ENCODE measurements at regions not wholly inside any gene's neighbourhood (a gene's known extent, or its start where the extent isn't known, plus 50 kb on each side); places are given as distances from the start of the nearest gene placed in this dataset.

DNA sequence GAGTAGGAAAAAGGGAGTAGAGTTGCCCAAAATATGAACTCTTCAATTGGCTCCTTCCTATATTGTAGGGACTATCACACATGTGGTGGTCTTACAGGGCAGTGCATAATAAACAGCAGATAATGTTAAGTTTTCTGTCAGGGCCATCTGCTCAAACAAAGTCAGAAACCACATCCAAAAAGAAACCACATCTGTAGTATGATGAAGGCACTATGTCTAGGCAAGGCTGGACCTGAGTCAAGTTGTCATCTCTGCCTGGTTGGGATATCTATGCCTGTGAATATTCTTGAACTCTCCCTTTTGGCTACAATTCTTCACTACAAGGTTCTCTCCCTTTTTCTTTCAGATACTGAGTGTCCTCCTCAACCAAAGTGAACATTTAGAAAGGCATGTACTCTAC lies 109.4 kb upstream of the C1GALT1C1 start:
- TF ChIP-seq POLR2A (IDR thresholded peaks at IDR 0.05): no peak
- TF ChIP-seq, protein P1, sequence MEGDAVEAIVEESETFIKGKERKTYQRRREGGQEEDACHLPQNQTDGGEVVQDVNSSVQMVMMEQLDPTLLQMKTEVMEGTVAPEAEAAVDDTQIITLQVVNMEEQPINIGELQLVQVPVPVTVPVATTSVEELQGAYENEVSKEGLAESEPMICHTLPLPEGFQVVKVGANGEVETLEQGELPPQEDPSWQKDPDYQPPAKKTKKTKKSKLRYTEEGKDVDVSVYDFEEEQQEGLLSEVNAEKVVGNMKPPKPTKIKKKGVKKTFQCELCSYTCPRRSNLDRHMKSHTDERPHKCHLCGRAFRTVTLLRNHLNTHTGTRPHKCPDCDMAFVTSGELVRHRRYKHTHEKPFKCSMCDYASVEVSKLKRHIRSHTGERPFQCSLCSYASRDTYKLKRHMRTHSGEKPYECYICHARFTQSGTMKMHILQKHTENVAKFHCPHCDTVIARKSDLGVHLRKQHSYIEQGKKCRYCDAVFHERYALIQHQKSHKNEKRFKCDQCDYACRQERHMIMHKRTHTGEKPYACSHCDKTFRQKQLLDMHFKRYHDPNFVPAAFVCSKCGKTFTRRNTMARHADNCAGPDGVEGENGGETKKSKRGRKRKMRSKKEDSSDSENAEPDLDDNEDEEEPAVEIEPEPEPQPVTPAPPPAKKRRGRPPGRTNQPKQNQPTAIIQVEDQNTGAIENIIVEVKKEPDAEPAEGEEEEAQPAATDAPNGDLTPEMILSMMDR (IDR thresholded peaks at IDR 0.05 in 4 of 5, conservative IDR thresholded peaks at IDR 0.05 in 1 of 5): no peak
- Histone ChIP-seq H3K36me3 (no peaks in the 10 kb centered on the region), H3K27me3 (no peaks in the 10 kb centered on the region), H3K9me3 (no peaks in the 10 kb centered on the region), H3K4me3 (no peak overlapping the region), H3K4me1 (no peaks in the 10 kb centered on the region), H3K27ac (no peak overlapping the region)
- no peak for ATAC-seq
- no peak for DNase-seq
- in situ Hi-C loops (cut with MboI; ENCODE audit: low sequenced_read_pairs in 4 of 4) (no loop called here), intact Hi-C loops (cut with DNase I; ENCODE audit: low total_unique reads) (no loop called here)

DNA sequence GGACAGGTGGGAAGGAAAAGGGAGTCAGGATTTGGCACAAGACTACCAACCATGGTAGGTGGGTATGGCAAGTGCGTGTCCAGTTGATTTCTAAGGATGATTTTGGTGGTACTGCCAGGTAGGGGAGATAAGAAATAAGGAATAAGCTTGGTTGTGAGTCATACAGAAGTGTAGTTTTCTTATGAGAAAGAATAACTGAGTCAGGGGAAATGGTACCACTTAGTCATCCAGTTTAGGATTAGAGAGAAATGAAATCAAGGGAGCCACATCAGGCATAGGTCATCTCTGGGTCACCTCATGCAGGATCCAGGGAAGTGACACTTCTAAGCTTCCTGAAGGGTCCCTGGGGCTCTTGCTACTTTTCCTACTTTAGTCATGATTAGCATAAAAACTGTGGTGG lies 107.1 kb upstream of the C1GALT1C1 start:
- TF ChIP-seq POLR2A (IDR thresholded peaks at IDR 0.05): no peak
- TF ChIP-seq, protein P1 (IDR thresholded peaks at IDR 0.05 in 4 of 5, conservative IDR thresholded peaks at IDR 0.05 in 1 of 5): no peak
- in situ Hi-C loops (cut with MboI; ENCODE audit: low sequenced_read_pairs in 4 of 4) (no loop called here), intact Hi-C loops (cut with DNase I; ENCODE audit: low total_unique reads) (no loop called here)
- Histone ChIP-seq H3K36me3 (no peaks in the 10 kb centered on the region), H3K4me1 (no peaks in the 10 kb centered on the region), H3K27me3 (no peaks in the 10 kb centered on the region), H3K9me3 (no peaks in the 10 kb centered on the region), H3K4me3 (no peak overlapping the region), H3K27ac (no peak overlapping the region)
- ATAC-seq (no peak), DNase-seq (no peak)

DNA sequence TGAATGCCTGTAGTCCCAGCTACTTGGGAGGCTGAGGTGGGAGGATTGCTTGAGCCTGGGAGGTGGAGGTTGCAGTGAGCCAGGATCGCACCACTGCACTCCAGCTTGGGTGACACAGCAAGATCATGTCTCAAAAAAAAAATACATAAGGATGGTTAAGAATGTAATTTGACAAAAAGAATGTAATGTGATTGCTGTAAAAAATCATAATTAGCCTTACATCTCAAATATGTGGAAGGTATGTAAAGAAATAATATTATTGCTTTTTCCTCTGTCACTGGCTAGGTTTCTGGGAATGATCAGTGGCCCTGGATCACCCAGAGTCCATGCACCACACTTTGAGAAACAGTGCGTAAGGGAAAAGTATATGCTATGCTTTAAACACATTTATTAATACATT lies 106.1 kb upstream of the C1GALT1C1 start:
- Histone ChIP-seq H3K36me3 (no peaks in the 10 kb centered on the region), H3K9me3 (no peaks in the 10 kb centered on the region), H3K4me1 (no peaks in the 10 kb centered on the region), H3K27ac (no peak overlapping the region), H3K4me3 (no peak overlapping the region), H3K27me3 (no peaks in the 10 kb centered on the region)
- ATAC-seq (no peak), DNase-seq (no peak)
- in situ Hi-C loops (cut with MboI; ENCODE audit: low sequenced_read_pairs in 4 of 4): no loop called here
- intact Hi-C loops (cut with DNase I; ENCODE audit: low total_unique reads): no loop called here
- TF ChIP-seq POLR2A (IDR thresholded peaks at IDR 0.05): no peak
- TF ChIP-seq, protein P1 (IDR thresholded peaks at IDR 0.05 in 4 of 5, conservative IDR thresholded peaks at IDR 0.05 in 1 of 5): no peak

DNA sequence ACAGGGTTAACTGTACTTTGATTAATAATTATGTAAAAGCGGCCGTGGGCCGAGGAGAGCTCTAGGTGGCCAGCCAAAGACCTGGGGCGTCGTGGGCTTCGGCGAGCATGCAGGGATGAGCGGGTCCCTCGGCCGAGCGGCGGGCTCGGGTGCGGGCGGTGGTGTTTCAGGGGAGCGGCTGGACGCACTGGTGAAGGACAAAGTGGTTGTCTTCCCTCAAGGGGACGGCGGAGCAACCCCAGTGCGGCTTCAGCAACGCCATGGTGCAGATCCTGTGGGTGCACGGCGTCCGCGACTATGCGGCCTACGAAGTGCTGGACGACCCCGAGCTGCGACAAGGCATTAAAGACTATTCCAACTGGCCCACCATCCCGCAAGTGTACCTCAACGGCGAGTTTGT lies 103.0 kb upstream of the C1GALT1C1 start:
- TF ChIP-seq, protein P1 (IDR thresholded peaks at IDR 0.05 in 4 of 5, conservative IDR thresholded peaks at IDR 0.05 in 1 of 5): no peak
- no peak for TF ChIP-seq POLR2A (IDR thresholded peaks at IDR 0.05)
- H3K27me3 ChIP-seq: no peaks in the 10 kb centered on the region
- no peak overlapping the region for H3K4me3 ChIP-seq
- intact Hi-C loops (cut with DNase I; ENCODE audit: low total_unique reads): no loop called here
- H3K36me3 ChIP-seq: no peaks in the 10 kb centered on the region
- no peaks in the 10 kb centered on the region for H3K4me1 ChIP-seq
- DNase-seq: no peak
- H3K27ac ChIP-seq: no peak overlapping the region
- H3K9me3 ChIP-seq: no peaks in the 10 kb centered on the region
- in situ Hi-C loops (cut with MboI; ENCODE audit: low sequenced_read_pairs in 4 of 4): no loop called here
- no peak for ATAC-seq

DNA sequence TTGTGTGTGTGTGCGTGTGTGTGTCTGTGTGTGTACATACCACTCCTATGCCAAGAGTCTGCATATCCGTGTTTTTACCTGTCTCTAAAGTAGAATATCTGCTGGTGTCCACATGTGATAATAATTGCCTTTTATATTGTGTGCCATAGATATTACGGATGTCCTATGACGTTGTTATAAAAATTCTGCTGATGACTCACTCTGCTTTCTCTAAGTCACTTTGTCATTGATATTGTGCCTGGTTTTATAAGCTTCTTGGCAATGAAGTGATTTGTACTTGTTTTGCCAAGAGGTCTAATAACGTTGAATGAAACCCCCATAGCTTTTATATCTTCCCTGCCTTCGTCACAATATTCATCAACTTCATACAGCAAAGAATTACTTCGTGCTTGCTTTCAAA lies 102.6 kb upstream of the C1GALT1C1 start:
- Histone ChIP-seq H3K27ac (no peak overlapping the region), H3K4me1 (no peaks in the 10 kb centered on the region), H3K9me3 (no peaks in the 10 kb centered on the region), H3K36me3 (no peaks in the 10 kb centered on the region), H3K27me3 (no peaks in the 10 kb centered on the region), H3K4me3 (no peak overlapping the region)
- in situ Hi-C loops (cut with MboI; ENCODE audit: low sequenced_read_pairs in 4 of 4): no loop called here
- ATAC-seq (no peak), DNase-seq (no peak)
- intact Hi-C loops (cut with DNase I; ENCODE audit: low total_unique reads): no loop called here
- no peak for TF ChIP-seq POLR2A (IDR thresholded peaks at IDR 0.05)

All from gastrocnemius medialis (tissue), 4 donors.